H9 (cell line): ENCODE measurements at regions not wholly inside any gene's neighbourhood (a gene's known extent, or its start where the extent isn't known, plus 50 kb on each side); places are given as distances from the start of the nearest gene placed in this dataset.

Experiments used
- DNase-seq: peaks from one replicate; pipeline ENCODE4 v3.0.0-alpha.2; 2017
- H2AFZ ChIP-seq: one replicate; pipeline ENCODE4 v1.6.1; 2013; ENCODE audit warnings: mild to moderate bottlenecking, low read length, control low read depth, moderate library complexity
- H2AK5ac ChIP-seq: 2 replicates; pipeline ENCODE4 v1.6.1; 2013; ENCODE audit warnings: low read length, control low read depth, mixed read lengths; ENCODE audit not compliant: insufficient read length
- H2BK120ac ChIP-seq: one replicate; pipeline ENCODE4 v1.6.1; 2013; ENCODE audit warnings: low read depth, mild to moderate bottlenecking, low read length, control low read depth, inconsistent platforms; ENCODE audit not compliant: poor library complexity, severe bottlenecking
- H2BK12ac ChIP-seq: 2 replicates; pipeline ENCODE4 v1.6.1; 2013; ENCODE audit warnings: low read length, control low read depth, mixed read lengths, low read depth; ENCODE audit not compliant: insufficient read length
- H2BK15ac ChIP-seq: 2 replicates; pipeline ENCODE4 v1.6.1; 2013; ENCODE audit warnings: low read depth, low read length, control low read depth
- H2BK20ac ChIP-seq: one replicate; pipeline ENCODE4 v1.6.1; 2013; ENCODE audit warnings: low read depth, mild to moderate bottlenecking, low read length, control low read depth, inconsistent platforms; ENCODE audit not compliant: poor library complexity, severe bottlenecking
- H2BK5ac ChIP-seq: 2 replicates; pipeline ENCODE4 v1.6.1; 2013; ENCODE audit warnings: low read length, control low read depth, mixed read lengths; ENCODE audit not compliant: insufficient read length
- H3K14ac ChIP-seq: 2 replicates; pipeline ENCODE4 v1.6.1; 2013; ENCODE audit warnings: low read length, control low read depth; ENCODE audit not compliant: insufficient read depth
- H3K18ac ChIP-seq: 2 replicates; pipeline ENCODE4 v1.6.1; 2013; ENCODE audit warnings: low read depth, mild to moderate bottlenecking, mixed read lengths, low read length, control low read depth; ENCODE audit not compliant: insufficient read length
- H3K23ac ChIP-seq: 2 replicates; pipeline ENCODE4 v1.6.1; 2013; ENCODE audit warnings: low read length, control low read depth, mixed read lengths, low read depth; ENCODE audit not compliant: insufficient read length
- H3K23me2 ChIP-seq: 2 replicates; pipeline ENCODE4 v1.6.1; 2013; ENCODE audit warnings: low read depth, mild to moderate bottlenecking, mixed read lengths, low read length, control low read depth; ENCODE audit not compliant: insufficient read length, poor library complexity, severe bottlenecking
- H3K27ac ChIP-seq: 2 replicates; pipeline ENCODE4 v1.5.1; 2013; ENCODE audit warnings: low read length, control low read depth, mixed read lengths, low read depth; ENCODE audit not compliant: insufficient read length
- H3K27me3 ChIP-seq: 2 replicates; pipeline ENCODE4 v1.6.1; 2013; ENCODE audit warnings: low read length, control low read depth, inconsistent platforms; ENCODE audit not compliant: insufficient read depth
- H3K4ac ChIP-seq: 2 replicates; pipeline ENCODE4 v1.6.1; 2013; ENCODE audit warnings: low read depth, mild to moderate bottlenecking, control low read depth, inconsistent platforms, low read length, moderate library complexity
- H3K4me1 ChIP-seq: 2 replicates; pipeline ENCODE4 v1.6.1; 2013; ENCODE audit warnings: low read length, control low read depth, inconsistent platforms; ENCODE audit not compliant: insufficient read depth
- H3K4me2 ChIP-seq: 2 replicates; pipeline ENCODE4 v1.6.1; 2013; ENCODE audit warnings: low read length, control low read depth, mixed read lengths; ENCODE audit not compliant: insufficient read length, insufficient read depth
- H3K56ac ChIP-seq: 2 replicates; pipeline ENCODE4 v1.6.1; 2013; ENCODE audit warnings: low read depth, mild to moderate bottlenecking, mixed read lengths, low read length, control low read depth; ENCODE audit not compliant: insufficient read length
- H3K79me1 ChIP-seq: 2 replicates; pipeline ENCODE4 v1.6.1; 2013; ENCODE audit warnings: low read depth, mild to moderate bottlenecking, moderate library complexity, low read length, control low read depth, inconsistent platforms; ENCODE audit not compliant: insufficient read depth, poor library complexity, severe bottlenecking
- H3K79me2 ChIP-seq: 2 replicates; pipeline ENCODE4 v1.6.1; 2013; ENCODE audit warnings: low read length, control low read depth, inconsistent platforms; ENCODE audit not compliant: insufficient read depth
- H3K9ac ChIP-seq: 2 replicates; pipeline ENCODE4 v1.6.1; 2013; ENCODE audit warnings: low read length, control low read depth, mixed read lengths; ENCODE audit not compliant: insufficient read length; ENCODE audit errors: extremely low read depth
- H3K9me3 ChIP-seq: one replicate; pipeline ENCODE4 v1.6.1; 2013; ENCODE audit warnings: low read depth, low read length, inconsistent platforms; ENCODE audit not compliant: control insufficient read depth
- H3T11ph ChIP-seq: one replicate; pipeline ENCODE4 v1.6.1; 2013; ENCODE audit warnings: mild to moderate bottlenecking, low read length, control low read depth, inconsistent platforms
- H4K20me1 ChIP-seq: one replicate; pipeline ENCODE4 v1.6.1; 2013; ENCODE audit not compliant: control insufficient read depth, insufficient read length, insufficient read depth
- H4K5ac ChIP-seq: 2 replicates; pipeline ENCODE4 v1.6.1; 2013; ENCODE audit warnings: low read depth, mild to moderate bottlenecking, mixed read lengths, low read length, control low read depth; ENCODE audit not compliant: insufficient read length
- H4K8ac ChIP-seq: replicated peaks from 2 replicates; pipeline ENCODE4 v1.6.1; 2013; ENCODE audit warnings: low read length, control low read depth, mixed read lengths, low read depth; ENCODE audit not compliant: insufficient read length
- H4K91ac ChIP-seq: 2 replicates; pipeline ENCODE4 v1.6.1; 2013; ENCODE audit warnings: low read depth, mild to moderate bottlenecking, moderate library complexity, mixed read lengths, low read length, control low read depth; ENCODE audit not compliant: insufficient read length
- H3K27ac Mint-ChIP-seq, 3 experiments: 2 replicates in 2 of 3; 3 replicates in 1 of 3; pipeline ENCODE4 v1.8.0; 2020 to 2021; ENCODE audit warnings: mixed read lengths in 3 of 3, mild to moderate bottlenecking in 1 of 3, moderate library complexity in 1 of 3
- H3K27me3 Mint-ChIP-seq: 2 replicates; pipeline ENCODE4 v1.8.0; 2021; ENCODE audit warnings: low read depth, mild to moderate bottlenecking, moderate library complexity, mixed read lengths
- H3K36me3 Mint-ChIP-seq, 3 experiments: 2 replicates in 2 of 3; 3 replicates in 1 of 3; pipeline ENCODE4 v1.8.0; 2020 to 2021; ENCODE audit warnings: low read depth in 3 of 3, mixed read lengths in 3 of 3; ENCODE audit not compliant: insufficient read depth in 1 of 3
- H3K4me1 Mint-ChIP-seq, 2 experiments: 2 replicates each; pipeline ENCODE4 v1.8.0; 2020; ENCODE audit warnings: mixed read lengths in 2 of 2
- H3K4me3 Mint-ChIP-seq, 2 experiments: 2 replicates in 1 of 2; 3 replicates in 1 of 2; pipeline ENCODE4 v1.8.0; 2020 to 2021; ENCODE audit warnings: mild to moderate bottlenecking in 2 of 2, mixed read lengths in 2 of 2, moderate library complexity in 1 of 2
- H3K9me3 Mint-ChIP-seq, 2 experiments: 2 replicates in 1 of 2; 3 replicates in 1 of 2; pipeline ENCODE4 v1.8.0; 2020; ENCODE audit warnings: mild to moderate bottlenecking in 2 of 2, mixed read lengths in 2 of 2, moderate library complexity in 1 of 2
- WGBS: extraction: QIAGEN DNeasy Blood & Tissue Kit; methylation state at CpG from one replicate; pipeline ENCODE4 v1.1.7; 2013; ENCODE audit warnings: missing lambda C conversion rate, low lambda C conversion rate, mixed read lengths; ENCODE audit not compliant: insufficient read length; ENCODE audit errors: extremely low coverage; 5-methylcytosine and 5-hydroxymethylcytosine counted together
- TF ChIP-seq, protein P1 (sequence below): fragments of 200-600 bp; sonication (generic); conservative IDR thresholded peaks from 3 replicates; pipeline ENCODE4 v1.8.0; 2021; ENCODE audit warnings: antibody characterized with exemption, mild to moderate bottlenecking

DNA sequence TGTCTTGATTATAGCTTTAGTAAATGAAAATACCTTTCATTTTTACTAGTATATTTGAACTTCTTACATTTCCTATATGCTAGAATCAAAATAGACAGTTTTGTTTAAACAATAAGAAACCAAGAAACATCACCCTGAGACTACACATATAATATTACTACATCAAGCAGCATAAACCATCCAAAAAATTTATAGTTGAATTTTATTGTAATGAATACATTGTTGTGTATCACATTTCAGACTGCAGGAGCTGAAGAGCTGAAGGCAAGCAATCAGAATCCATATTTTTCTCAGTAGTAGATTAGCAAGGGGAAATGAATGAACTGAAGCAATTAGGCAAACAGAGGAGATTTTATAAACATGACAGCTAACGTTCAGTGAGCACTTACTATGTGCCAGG, 379.2 kb downstream of the BTG1 start:
- no peak overlapping the region for H3K4me3 Mint-ChIP-seq
- Histone ChIP-seq H3K56ac (no peak overlapping the region), H2BK5ac (no peak overlapping the region), H3K4ac (no peak overlapping the region), H3K18ac (no peak overlapping the region), H4K8ac (no peak overlapping the region), H4K91ac (no peak overlapping the region), H2AFZ (no peak overlapping the region), H3K79me2 (no peaks in the 10 kb centered on the region), H2BK15ac (no peak overlapping the region), H3K4me1 (no peaks in the 10 kb centered on the region), H4K20me1 (no peaks in the 10 kb centered on the region), H3K9me3 (no peaks in the 10 kb centered on the region), H3K27ac (no peak overlapping the region), H3K23ac (no peak overlapping the region), H3K27me3 (no peaks in the 10 kb centered on the region; the same call in 1 of the 2 replicates), H2BK120ac (no peak overlapping the region), H2BK20ac (no peak overlapping the region), H3K14ac (no peak overlapping the region), H3K9ac (no peak overlapping the region), H3K79me1 (no peaks in the 10 kb centered on the region), H3K23me2 (no peaks in the 10 kb centered on the region), H4K5ac (no peak overlapping the region), H3T11ph (no peak overlapping the region), H2BK12ac (no peak overlapping the region), H3K4me2 (no peak overlapping the region), H2AK5ac (no peak overlapping the region)
- H3K4me1 Mint-ChIP-seq: no peaks in the 10 kb centered on the region
- peaks cover 0 to 3% (median 2%) of the 10 kb centered on the region in 3 experiments; a peak in 2 of 7 replicates for H3K36me3 Mint-ChIP-seq
- TF ChIP-seq, protein P1, sequence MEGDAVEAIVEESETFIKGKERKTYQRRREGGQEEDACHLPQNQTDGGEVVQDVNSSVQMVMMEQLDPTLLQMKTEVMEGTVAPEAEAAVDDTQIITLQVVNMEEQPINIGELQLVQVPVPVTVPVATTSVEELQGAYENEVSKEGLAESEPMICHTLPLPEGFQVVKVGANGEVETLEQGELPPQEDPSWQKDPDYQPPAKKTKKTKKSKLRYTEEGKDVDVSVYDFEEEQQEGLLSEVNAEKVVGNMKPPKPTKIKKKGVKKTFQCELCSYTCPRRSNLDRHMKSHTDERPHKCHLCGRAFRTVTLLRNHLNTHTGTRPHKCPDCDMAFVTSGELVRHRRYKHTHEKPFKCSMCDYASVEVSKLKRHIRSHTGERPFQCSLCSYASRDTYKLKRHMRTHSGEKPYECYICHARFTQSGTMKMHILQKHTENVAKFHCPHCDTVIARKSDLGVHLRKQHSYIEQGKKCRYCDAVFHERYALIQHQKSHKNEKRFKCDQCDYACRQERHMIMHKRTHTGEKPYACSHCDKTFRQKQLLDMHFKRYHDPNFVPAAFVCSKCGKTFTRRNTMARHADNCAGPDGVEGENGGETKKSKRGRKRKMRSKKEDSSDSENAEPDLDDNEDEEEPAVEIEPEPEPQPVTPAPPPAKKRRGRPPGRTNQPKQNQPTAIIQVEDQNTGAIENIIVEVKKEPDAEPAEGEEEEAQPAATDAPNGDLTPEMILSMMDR: no peak
- peaks cover 0 to 2% of the 10 kb centered on the region in 2 experiments; a peak in 2 of 5 replicates for H3K9me3 Mint-ChIP-seq
- WGBS: no CpG with 5 or more reads among the region's 1 CpG
- H3K27me3 Mint-ChIP-seq: no peaks in the 10 kb centered on the region
- DNase-seq: no peak
- no peak overlapping the region for H3K27ac Mint-ChIP-seq
